ENCODE measurements at regions not wholly inside any gene's neighbourhood (a gene's known extent, or its start where the extent isn't known, plus 50 kb on each side); places are given as distances from the start of the nearest gene placed in this dataset.

- no peak for TF ChIP-seq CTCF (IDR thresholded peaks at IDR 0.05)
- CTCF ChIA-PET = no interaction called here
- Histone ChIP-seq H3K27me3 (ENCODE audit: control insufficient read depth in 1 of 2, insufficient read depth in 2 of 2, low read length in 2 of 2) (no peaks in the 10 kb centered on the region), H3K4me1 (ENCODE audit: insufficient read depth, low read length) (no peaks in the 10 kb centered on the region), H3K27ac (ENCODE audit: low read depth in 1 of 2, low read length in 2 of 2) (no peak overlapping the region), H3K9me3 (ENCODE audit: control insufficient read depth in 1 of 2, insufficient read depth in 1 of 2, low read length in 2 of 2) (no peaks in the 10 kb centered on the region), H3K4me3 (ENCODE audit: low read length) (no peak overlapping the region), H3K36me3 (ENCODE audit: insufficient read depth, low read length) (no peaks in the 10 kb centered on the region)
- Mint-ChIP-seq H3K4me3 (no peak overlapping the region), H3K4me1 (ENCODE audit: low read depth) (no peaks in the 10 kb centered on the region), H3K36me3 (ENCODE audit: low read depth) (no peaks in the 10 kb centered on the region), H3K27ac (no peak overlapping the region), H3K27me3 (no peaks in the 10 kb centered on the region), H3K9me3 (peaks cover 18% of the 10 kb centered on the region)
- ATAC-seq (ENCODE audit: poor library complexity) (no peak), DNase-seq (no peak)
- intact Hi-C loops (cut with DNase I, micrococcal nuclease) = no loop called here
- POLR2A ChIA-PET = no interaction called here
Observed at GRCh38 chr1:69123486-69123885, 444.2 kb upstream of the LRRC7 start.

- Mint-ChIP-seq H3K4me3 (no peak overlapping the region), H3K36me3 (ENCODE audit: low read depth) (no peaks in the 10 kb centered on the region), H3K4me1 (ENCODE audit: low read depth) (no peaks in the 10 kb centered on the region), H3K27ac (no peak overlapping the region), H3K9me3 (peaks cover 21% of the 10 kb centered on the region), H3K27me3 (no peaks in the 10 kb centered on the region)
- intact Hi-C loops (cut with DNase I, micrococcal nuclease) = no loop called here
- Histone ChIP-seq H3K4me3 (ENCODE audit: low read length) (no peak overlapping the region), H3K27me3 (ENCODE audit: control insufficient read depth in 1 of 2, insufficient read depth in 2 of 2, low read length in 2 of 2) (no peaks in the 10 kb centered on the region), H3K9me3 (ENCODE audit: control insufficient read depth in 1 of 2, insufficient read depth in 1 of 2, low read length in 2 of 2) (no peaks in the 10 kb centered on the region), H3K36me3 (ENCODE audit: insufficient read depth, low read length) (no peaks in the 10 kb centered on the region), H3K4me1 (ENCODE audit: insufficient read depth, low read length) (no peaks in the 10 kb centered on the region), H3K27ac (ENCODE audit: low read depth in 1 of 2, low read length in 2 of 2) (no peak overlapping the region)
- TF ChIP-seq CTCF (IDR thresholded peaks at IDR 0.05) = no peak
- CTCF ChIA-PET = no interaction called here
- ATAC-seq (ENCODE audit: poor library complexity) (no peak), DNase-seq (no peak)
- POLR2A ChIA-PET = no interaction called here
Observed at GRCh38 chr1:69126796-69127195, 440.9 kb upstream of the LRRC7 start.

- intact Hi-C loops (cut with DNase I, micrococcal nuclease) = no loop called here
- POLR2A ChIA-PET = no interaction called here
- no peak overlapping the region for H3K4me3 Mint-ChIP-seq
- Histone ChIP-seq H3K4me1 (ENCODE audit: insufficient read depth, low read length) (no peaks in the 10 kb centered on the region), H3K36me3 (ENCODE audit: insufficient read depth, low read length) (no peaks in the 10 kb centered on the region), H3K9me3 (ENCODE audit: control insufficient read depth in 1 of 2, insufficient read depth in 1 of 2, low read length in 2 of 2) (no peaks in the 10 kb centered on the region), H3K4me3 (ENCODE audit: low read length) (no peak overlapping the region), H3K27me3 (ENCODE audit: control insufficient read depth in 1 of 2, insufficient read depth in 2 of 2, low read length in 2 of 2) (no peaks in the 10 kb centered on the region), H3K27ac (ENCODE audit: low read depth in 1 of 2, low read length in 2 of 2) (no peak overlapping the region)
- peaks cover 18% of the 10 kb centered on the region for H3K9me3 Mint-ChIP-seq
- no peaks in the 10 kb centered on the region for H3K4me1 Mint-ChIP-seq (ENCODE audit: low read depth)
- no peak for TF ChIP-seq CTCF (IDR thresholded peaks at IDR 0.05)
- CTCF ChIA-PET = no interaction called here
- DNase-seq (no peak), ATAC-seq (ENCODE audit: poor library complexity) (no peak)
- H3K27me3 Mint-ChIP-seq = no peaks in the 10 kb centered on the region
- H3K27ac Mint-ChIP-seq = no peak overlapping the region
- H3K36me3 Mint-ChIP-seq (ENCODE audit: low read depth) = no peaks in the 10 kb centered on the region
Observed at GRCh38 chr1:69128204-69128603, 439.5 kb upstream of the LRRC7 start.
